ENCODE measurements at regions not wholly inside any gene's neighbourhood (a gene's known extent, or its start where the extent isn't known, plus 50 kb on each side); places are given as distances from the start of the nearest gene placed in this dataset.
A peak's percentile ranks its signal among the peaks of the same experiment; 100 is the strongest.

- Histone ChIP-seq H3K4me3 (ENCODE audit: low read depth in 1 of 5, low read length in 5 of 5) (no peak overlapping the region), H3K27me3 (ENCODE audit: control insufficient read depth in 5 of 5, insufficient read depth in 4 of 5, low read length in 5 of 5) (no peaks in the 10 kb centered on the region), H3K9ac (ENCODE audit: low read length in 5 of 5) (no peak overlapping the region), H3K9me3 (ENCODE audit: control insufficient read depth in 5 of 5, low read length in 5 of 5) (no peaks in the 10 kb centered on the region), H3K27ac (ENCODE audit: low read depth, low read length) (no peak overlapping the region), H3K4me1 (ENCODE audit: control insufficient read depth in 5 of 5, insufficient read depth in 5 of 5, low read length in 5 of 5) (peaks cover 0 to 35% (median 30%) of the 10 kb centered on the region in 5 donors), H3K36me3 (ENCODE audit: control insufficient read depth in 5 of 5, insufficient read depth in 5 of 5, low read length in 5 of 5) (no peaks in the 10 kb centered on the region)
Measured at GRCh38 chr7:132072873-132073272, 503.4 kb downstream of the PLXNA4 start.

GRCh38 chr7:132072165-132072564, 504.1 kb downstream of the PLXNA4 start:
- H3K27ac ChIP-seq (ENCODE audit: low read depth, low read length): no peak overlapping the region
- H3K4me3 ChIP-seq (ENCODE audit: low read depth in 1 of 5, low read length in 5 of 5): no peak overlapping the region
- H3K9me3 ChIP-seq (ENCODE audit: control insufficient read depth in 5 of 5, low read length in 5 of 5): no peaks in the 10 kb centered on the region
- no peaks in the 10 kb centered on the region for H3K27me3 ChIP-seq (ENCODE audit: control insufficient read depth in 5 of 5, insufficient read depth in 4 of 5, low read length in 5 of 5)
- peaks cover 0 to 33% (median 30%) of the 10 kb centered on the region in 5 donors for H3K4me1 ChIP-seq (ENCODE audit: control insufficient read depth in 5 of 5, insufficient read depth in 5 of 5, low read length in 5 of 5)
- no peaks in the 10 kb centered on the region for H3K36me3 ChIP-seq (ENCODE audit: control insufficient read depth in 5 of 5, insufficient read depth in 5 of 5, low read length in 5 of 5)
- H3K9ac ChIP-seq (ENCODE audit: low read length in 5 of 5): no peak overlapping the region

DNA sequence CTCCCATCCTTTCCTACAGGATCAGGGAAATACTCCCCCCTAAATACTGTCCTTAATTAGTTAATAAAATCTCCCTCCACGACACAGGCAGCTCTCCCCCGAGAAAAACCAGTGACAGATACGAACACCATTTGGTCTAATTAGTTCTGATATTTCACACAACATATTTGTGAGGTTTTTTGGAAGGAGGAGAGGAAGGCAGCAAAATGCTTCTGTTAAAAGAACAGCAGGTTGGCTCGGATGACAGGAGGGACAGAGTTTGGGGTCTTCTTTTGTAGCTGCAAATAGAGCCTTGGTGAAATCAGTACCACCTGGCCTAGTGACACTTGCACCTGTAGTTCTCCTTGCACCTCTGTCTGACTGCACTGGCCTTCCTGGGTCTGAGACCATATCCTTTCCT, 507.0 kb downstream of the PLXNA4 start:
- Histone ChIP-seq H3K9ac (ENCODE audit: low read length in 5 of 5) (no peak overlapping the region), H3K36me3 (ENCODE audit: control insufficient read depth in 5 of 5, insufficient read depth in 5 of 5, low read length in 5 of 5) (no peaks in the 10 kb centered on the region), H3K27me3 (ENCODE audit: control insufficient read depth in 5 of 5, insufficient read depth in 4 of 5, low read length in 5 of 5) (no peaks in the 10 kb centered on the region), H3K9me3 (ENCODE audit: control insufficient read depth in 5 of 5, low read length in 5 of 5) (no peaks in the 10 kb centered on the region), H3K27ac (ENCODE audit: low read depth, low read length) (no peak overlapping the region), H3K4me3 (ENCODE audit: low read depth in 1 of 5, low read length in 5 of 5) (no peak overlapping the region), H3K4me1 (ENCODE audit: control insufficient read depth in 5 of 5, insufficient read depth in 5 of 5, low read length in 5 of 5) (peaks cover 0 to 26% (median 23%) of the 10 kb centered on the region in 5 donors)

DNA sequence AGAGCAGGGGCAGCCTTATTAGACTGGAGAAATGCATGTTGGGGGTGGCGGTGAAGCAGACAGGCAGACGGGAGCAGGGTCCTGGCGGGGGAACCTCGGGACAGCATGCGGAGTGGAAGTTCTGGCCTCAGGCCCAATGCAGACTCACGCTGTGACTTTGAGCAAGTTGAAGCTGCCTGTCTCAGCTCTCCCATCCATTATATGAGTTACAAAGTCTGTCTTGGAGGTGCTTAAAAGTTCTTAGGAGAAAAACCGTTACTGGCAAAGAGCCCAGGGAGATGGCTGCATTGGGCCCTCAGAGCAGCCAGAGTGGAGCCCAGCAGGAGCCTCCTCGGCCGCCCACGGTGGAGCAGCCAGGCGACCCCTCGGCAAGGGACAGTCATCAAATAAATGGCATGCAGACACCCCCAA, 509.5 kb downstream of the PLXNA4 start:
- Histone ChIP-seq H3K27ac (ENCODE audit: low read depth, low read length) (peak overlapping the region; percentile 46), H3K36me3 (ENCODE audit: control insufficient read depth in 5 of 5, insufficient read depth in 5 of 5, low read length in 5 of 5) (no peaks in the 10 kb centered on the region), H3K9me3 (ENCODE audit: control insufficient read depth in 5 of 5, low read length in 5 of 5) (no peaks in the 10 kb centered on the region), H3K4me1 (ENCODE audit: control insufficient read depth in 5 of 5, insufficient read depth in 5 of 5, low read length in 5 of 5) (peaks cover 0 to 20% (median 16%) of the 10 kb centered on the region in 5 donors), H3K27me3 (ENCODE audit: control insufficient read depth in 5 of 5, insufficient read depth in 4 of 5, low read length in 5 of 5) (no peaks in the 10 kb centered on the region), H3K4me3 (ENCODE audit: low read depth in 1 of 5, low read length in 5 of 5) (no peak overlapping the region), H3K9ac (ENCODE audit: low read length in 5 of 5) (no peak overlapping the region)

DNA sequence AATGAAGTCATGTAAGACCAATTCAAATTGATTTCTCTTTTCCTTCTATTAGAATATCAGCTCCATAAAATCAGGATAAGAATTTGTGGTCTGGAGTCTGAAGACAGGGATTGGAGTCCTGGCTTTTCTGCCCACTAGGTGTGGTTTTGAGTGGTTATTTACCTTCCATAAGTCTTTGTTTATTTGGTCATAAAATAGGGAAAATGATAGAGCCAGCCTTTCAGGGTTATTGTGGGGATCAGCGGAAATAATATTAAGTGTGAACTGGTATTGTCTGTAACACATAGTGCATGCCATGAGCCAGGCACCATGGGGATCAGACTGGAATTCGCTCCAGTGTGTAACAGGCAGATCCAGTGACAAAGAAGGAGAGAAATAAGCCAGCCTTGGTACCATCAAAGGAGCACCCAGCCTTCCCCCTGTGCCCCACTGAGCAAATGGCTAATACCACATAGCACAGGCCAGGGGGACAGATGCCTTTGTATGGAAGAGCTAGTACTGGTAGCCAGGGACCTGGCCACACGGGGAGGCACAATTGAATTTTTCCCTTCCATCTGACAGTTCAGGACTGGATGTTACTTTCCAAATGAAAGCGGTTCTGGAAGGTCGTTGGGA, 509.7 kb upstream of the PODXL start:
- peak overlapping the region in 1 of 5 donors; percentile 32 for H3K9ac ChIP-seq (ENCODE audit: low read length in 5 of 5)
- H3K36me3 ChIP-seq (ENCODE audit: control insufficient read depth in 5 of 5, insufficient read depth in 5 of 5, low read length in 5 of 5): no peaks in the 10 kb centered on the region
- peaks cover 0 to 22% (median 16%) of the 10 kb centered on the region in 5 donors for H3K4me1 ChIP-seq (ENCODE audit: control insufficient read depth in 5 of 5, insufficient read depth in 5 of 5, low read length in 5 of 5)
- H3K27ac ChIP-seq (ENCODE audit: low read depth, low read length): peak overlapping the region; percentile 46
- no peaks in the 10 kb centered on the region for H3K27me3 ChIP-seq (ENCODE audit: control insufficient read depth in 5 of 5, insufficient read depth in 4 of 5, low read length in 5 of 5)
- H3K9me3 ChIP-seq (ENCODE audit: control insufficient read depth in 5 of 5, low read length in 5 of 5): no peaks in the 10 kb centered on the region
- no peak overlapping the region for H3K4me3 ChIP-seq (ENCODE audit: low read depth in 1 of 5, low read length in 5 of 5)

GRCh38 chr7:132065193-132065988, 509.0 kb upstream of the PODXL start:
- no peaks in the 10 kb centered on the region for H3K36me3 ChIP-seq (ENCODE audit: control insufficient read depth in 5 of 5, insufficient read depth in 5 of 5, low read length in 5 of 5)
- peaks cover 0 to 22% (median 16%) of the 10 kb centered on the region in 5 donors for H3K4me1 ChIP-seq (ENCODE audit: control insufficient read depth in 5 of 5, insufficient read depth in 5 of 5, low read length in 5 of 5)
- H3K9ac ChIP-seq (ENCODE audit: low read length in 5 of 5): no peak overlapping the region
- no peaks in the 10 kb centered on the region for H3K9me3 ChIP-seq (ENCODE audit: control insufficient read depth in 5 of 5, low read length in 5 of 5)
- H3K4me3 ChIP-seq (ENCODE audit: low read depth in 1 of 5, low read length in 5 of 5): no peak overlapping the region
- H3K27me3 ChIP-seq (ENCODE audit: control insufficient read depth in 5 of 5, insufficient read depth in 4 of 5, low read length in 5 of 5): no peaks in the 10 kb centered on the region
- H3K27ac ChIP-seq (ENCODE audit: low read depth, low read length): peak overlapping the region; percentile 15

DNA sequence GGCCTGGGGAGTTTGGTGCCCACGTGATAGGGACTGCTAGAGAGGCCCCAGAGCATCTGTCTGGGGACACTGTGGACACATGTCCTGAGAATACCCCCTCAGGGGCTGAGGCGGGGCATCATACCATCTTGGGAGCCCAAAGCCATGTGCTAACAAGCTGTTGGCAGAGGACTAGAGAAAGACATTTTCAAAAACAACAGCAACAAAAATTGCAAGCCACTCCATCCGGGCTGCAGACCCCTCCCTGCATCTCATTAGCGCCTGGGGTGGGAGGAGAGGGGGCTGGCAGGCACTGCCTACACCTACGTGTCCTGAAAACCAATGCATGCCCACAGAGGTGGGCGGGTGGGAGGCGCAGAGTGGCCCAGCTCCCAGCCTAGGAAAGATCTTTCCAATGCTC, 507.4 kb upstream of the PODXL start:
- H3K27ac ChIP-seq (ENCODE audit: low read depth, low read length): no peak overlapping the region
- no peaks in the 10 kb centered on the region for H3K36me3 ChIP-seq (ENCODE audit: control insufficient read depth in 5 of 5, insufficient read depth in 5 of 5, low read length in 5 of 5)
- no peaks in the 10 kb centered on the region for H3K27me3 ChIP-seq (ENCODE audit: control insufficient read depth in 5 of 5, insufficient read depth in 4 of 5, low read length in 5 of 5)
- no peak overlapping the region for H3K4me3 ChIP-seq (ENCODE audit: low read depth in 1 of 5, low read length in 5 of 5)
- H3K9ac ChIP-seq (ENCODE audit: low read length in 5 of 5): no peak overlapping the region
- H3K4me1 ChIP-seq (ENCODE audit: control insufficient read depth in 5 of 5, insufficient read depth in 5 of 5, low read length in 5 of 5): peaks cover 0 to 22% (median 16%) of the 10 kb centered on the region in 5 donors
- H3K9me3 ChIP-seq (ENCODE audit: control insufficient read depth in 5 of 5, low read length in 5 of 5): no peaks in the 10 kb centered on the region

GRCh38 chr7:132061937-132062336, 505.5 kb upstream of the PODXL start:
- Histone ChIP-seq H3K4me3 (ENCODE audit: low read depth in 1 of 5, low read length in 5 of 5) (no peak overlapping the region), H3K36me3 (ENCODE audit: control insufficient read depth in 5 of 5, insufficient read depth in 5 of 5, low read length in 5 of 5) (no peaks in the 10 kb centered on the region), H3K9me3 (ENCODE audit: control insufficient read depth in 5 of 5, low read length in 5 of 5) (no peaks in the 10 kb centered on the region), H3K9ac (ENCODE audit: low read length in 5 of 5) (no peak overlapping the region), H3K27ac (ENCODE audit: low read depth, low read length) (no peak overlapping the region), H3K4me1 (ENCODE audit: control insufficient read depth in 5 of 5, insufficient read depth in 5 of 5, low read length in 5 of 5) (peaks cover 0 to 19% (median 15%) of the 10 kb centered on the region in 5 donors), H3K27me3 (ENCODE audit: control insufficient read depth in 5 of 5, insufficient read depth in 4 of 5, low read length in 5 of 5) (no peaks in the 10 kb centered on the region)

- H3K4me1 ChIP-seq (ENCODE audit: control insufficient read depth in 5 of 5, insufficient read depth in 5 of 5, low read length in 5 of 5): peaks cover 0 to 7% (median 0%) of the 10 kb centered on the region in 5 donors
- H3K4me3 ChIP-seq (ENCODE audit: low read depth in 1 of 5, low read length in 5 of 5): no peak overlapping the region
- no peak overlapping the region for H3K27ac ChIP-seq (ENCODE audit: low read depth, low read length)
- no peaks in the 10 kb centered on the region for H3K36me3 ChIP-seq (ENCODE audit: control insufficient read depth in 5 of 5, insufficient read depth in 5 of 5, low read length in 5 of 5)
- no peak overlapping the region for H3K9ac ChIP-seq (ENCODE audit: low read length in 5 of 5)
- H3K9me3 ChIP-seq (ENCODE audit: control insufficient read depth in 5 of 5, low read length in 5 of 5): no peaks in the 10 kb centered on the region
- no peaks in the 10 kb centered on the region for H3K27me3 ChIP-seq (ENCODE audit: control insufficient read depth in 5 of 5, insufficient read depth in 4 of 5, low read length in 5 of 5)
Measured at GRCh38 chr7:132059141-132059540, 502.7 kb upstream of the PODXL start.

- H3K27me3 ChIP-seq (ENCODE audit: control insufficient read depth in 5 of 5, insufficient read depth in 4 of 5, low read length in 5 of 5): peaks cover 0 to 2% (median 0%) of the 10 kb centered on the region in 5 donors
- peaks cover 0 to 8% (median 0%) of the 10 kb centered on the region in 5 donors for H3K4me1 ChIP-seq (ENCODE audit: control insufficient read depth in 5 of 5, insufficient read depth in 5 of 5, low read length in 5 of 5)
- no peak overlapping the region for H3K4me3 ChIP-seq (ENCODE audit: low read depth in 1 of 5, low read length in 5 of 5)
- H3K9ac ChIP-seq (ENCODE audit: low read length in 5 of 5): no peak overlapping the region
- H3K27ac ChIP-seq (ENCODE audit: low read depth, low read length): no peak overlapping the region
- no peaks in the 10 kb centered on the region for H3K36me3 ChIP-seq (ENCODE audit: control insufficient read depth in 5 of 5, insufficient read depth in 5 of 5, low read length in 5 of 5)
- H3K9me3 ChIP-seq (ENCODE audit: control insufficient read depth in 5 of 5, low read length in 5 of 5): no peaks in the 10 kb centered on the region
Measured at GRCh38 chr7:132055336-132056120, 499.1 kb upstream of the PODXL start.

Measured in subcutaneous abdominal adipose tissue (tissue), 5 donors.